Activated CD4-positive, alpha-beta memory T cell treated with anti-CD3 and anti-CD28 coated beads for 36 hours (primary cell): ENCODE measurements at regions not wholly inside any gene's neighbourhood (a gene's known extent, or its start where the extent isn't known, plus 50 kb on each side); places are given as distances from the start of the nearest gene placed in this dataset.
"Not testable (repeated sequence)": the region's sequence is repeated elsewhere in the genome, so short reads cannot be mapped to it uniquely, and the experiment has no call there.

Experiments
- CTCF ChIA-PET: fragments of 350-600 bp; sonication (Branson Sonifier 250); formaldehyde crosslinking; loops from one replicate; lab custom pipeline; 2021; ENCODE audit warnings: antibody characterized with exemption, inconsistent platforms; lab: Charles Lee
- POLR2A ChIA-PET: fragments of 350-600 bp; sonication (Branson Sonifier 250); formaldehyde crosslinking; loops from one replicate; lab custom pipeline; 2021; ENCODE audit warnings: antibody characterized with exemption; lab: Charles Lee
- DNase-seq: peaks from one replicate; pipeline ENCODE4 v3.0.0-alpha.2; 2020
- H3K27ac Mint-ChIP-seq: one replicate; pipeline ENCODE4 v1.8.0; 2021; ENCODE audit warnings: mixed read lengths
- H3K27me3 Mint-ChIP-seq: one replicate; pipeline ENCODE4 v1.8.0; 2021; ENCODE audit warnings: mixed read lengths
- H3K36me3 Mint-ChIP-seq: one replicate; pipeline ENCODE4 v1.8.0; 2021; ENCODE audit warnings: mixed read lengths
- H3K4me1 Mint-ChIP-seq: one replicate; pipeline ENCODE4 v1.8.0; 2021; ENCODE audit warnings: low read depth, mixed read lengths
- H3K4me3 Mint-ChIP-seq: one replicate; pipeline ENCODE4 v1.8.0; 2021; ENCODE audit warnings: mild to moderate bottlenecking, mixed read lengths
- H3K9me3 Mint-ChIP-seq: one replicate; pipeline ENCODE4 v1.8.0; 2021; ENCODE audit warnings: mixed read lengths
- intact Hi-C: fragments of 100-400 bp; cut with micrococcal nuclease; formaldehyde crosslinking; loops from one replicate; pipeline ENCODE4 v1.15.1; 2023

GRCh38 chrX:92351065-92351464 lies 571.9 kb downstream of the PCDH11X start:
- DNase-seq, H3K27me3 Mint-ChIP-seq, H3K27ac Mint-ChIP-seq, H3K4me3 Mint-ChIP-seq, H3K4me1 Mint-ChIP-seq, H3K9me3 Mint-ChIP-seq, intact Hi-C loops, POLR2A ChIA-PET, CTCF ChIA-PET, H3K36me3 Mint-ChIP-seq: not testable (repeated sequence)

- intact Hi-C loops = no loop called here
- Mint-ChIP-seq H3K9me3 (no peaks in the 10 kb centered on the region), H3K36me3 (no peaks in the 10 kb centered on the region), H3K4me3 (no peak overlapping the region), H3K27me3 (no peaks in the 10 kb centered on the region), H3K27ac (no peak overlapping the region), H3K4me1 (no peaks in the 10 kb centered on the region)
- no peak for DNase-seq
- POLR2A ChIA-PET = no interaction called here
- CTCF ChIA-PET = no interaction called here
Observed at GRCh38 chrX:92351511-92351910, 572.3 kb downstream of the PCDH11X start.
